DMS79 (cell line): ENCODE measurements at regions not wholly inside any gene's neighbourhood (a gene's known extent, or its start where the extent isn't known, plus 50 kb on each side); places are given as distances from the start of the nearest gene placed in this dataset.

Experiments
- DNase-seq: peaks from one replicate; lab custom pipeline; 2025; lab: John Stamatoyannopoulos, UW

DNA sequence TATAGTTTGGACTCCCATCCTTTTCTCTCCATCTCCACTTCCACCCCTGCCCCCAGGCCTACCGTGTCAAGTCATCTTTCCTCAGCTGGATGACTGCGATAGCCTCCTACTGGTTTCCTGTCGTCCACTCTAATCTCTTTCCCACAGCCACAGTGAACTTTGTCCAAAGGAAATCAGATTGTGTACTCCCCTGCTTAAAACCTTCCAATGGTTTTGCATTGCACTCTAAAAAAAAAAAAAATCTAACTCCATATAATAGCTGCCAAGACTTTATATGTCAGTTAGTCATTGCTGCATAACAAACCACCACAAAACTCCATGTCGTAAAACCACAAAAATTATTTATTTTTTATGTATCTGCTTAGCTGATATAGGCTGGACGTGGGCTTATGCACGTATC lies 160.2 kb upstream of the CCDC68 start:
- no peak for DNase-seq

DNA sequence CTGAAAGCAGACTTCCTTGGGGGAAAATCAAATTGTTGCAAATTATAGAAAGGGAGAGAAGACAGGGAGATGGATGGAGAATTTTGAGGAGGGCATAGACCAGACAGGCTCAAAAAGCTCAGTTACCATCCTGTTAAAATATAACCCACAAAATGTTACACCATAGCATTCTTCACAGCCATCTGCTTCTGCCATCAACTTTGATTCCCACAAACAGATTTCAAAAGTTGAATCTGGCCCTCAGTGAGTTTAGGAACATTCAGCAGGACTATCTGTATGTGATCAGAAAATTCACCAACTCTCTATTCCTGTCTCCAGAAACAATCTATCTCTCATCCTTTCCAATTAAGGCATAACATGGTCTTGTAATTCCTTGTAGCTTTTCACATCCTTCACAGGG lies 159.8 kb upstream of the CCDC68 start:
- DNase-seq = no peak

DNA sequence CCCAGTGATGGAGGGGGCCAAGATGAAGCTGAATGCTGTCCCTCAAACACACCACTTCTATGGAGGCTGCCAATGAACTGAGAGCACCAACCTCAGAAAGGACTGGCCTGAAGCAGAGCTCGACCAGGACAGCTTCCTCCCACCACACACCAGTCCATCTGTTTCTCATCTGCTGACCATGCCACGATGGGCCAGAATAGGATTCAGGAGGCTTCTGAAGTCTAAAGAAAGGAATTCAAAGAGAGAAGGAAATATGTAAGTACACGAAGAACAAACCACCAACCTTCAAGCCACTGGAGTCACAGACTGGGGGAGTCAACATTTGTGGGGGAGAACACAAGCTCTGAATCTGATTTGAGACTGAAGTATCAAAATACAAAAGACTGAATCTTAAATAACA lies 157.6 kb upstream of the CCDC68 start:
- no peak for DNase-seq

DNA sequence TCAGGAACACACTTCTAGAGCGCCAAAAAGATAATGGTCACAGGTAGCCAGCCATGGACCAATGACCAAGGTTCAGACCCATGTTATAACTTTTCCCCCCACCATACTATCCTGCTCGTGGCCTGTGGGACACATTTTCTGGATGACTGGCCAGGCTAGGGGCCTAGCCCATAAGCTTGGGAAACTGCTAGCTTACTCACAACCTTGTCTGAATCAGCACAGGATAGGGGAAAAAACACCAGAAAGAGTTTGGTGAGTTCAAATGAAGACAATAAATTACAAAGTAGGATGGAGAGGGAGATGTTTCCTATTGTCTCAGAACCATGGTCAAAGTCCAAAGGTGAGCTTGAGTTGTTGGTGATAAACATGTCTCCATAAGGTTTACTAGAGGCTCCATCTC lies 156.3 kb upstream of the CCDC68 start:
- DNase-seq = no peak

DNA sequence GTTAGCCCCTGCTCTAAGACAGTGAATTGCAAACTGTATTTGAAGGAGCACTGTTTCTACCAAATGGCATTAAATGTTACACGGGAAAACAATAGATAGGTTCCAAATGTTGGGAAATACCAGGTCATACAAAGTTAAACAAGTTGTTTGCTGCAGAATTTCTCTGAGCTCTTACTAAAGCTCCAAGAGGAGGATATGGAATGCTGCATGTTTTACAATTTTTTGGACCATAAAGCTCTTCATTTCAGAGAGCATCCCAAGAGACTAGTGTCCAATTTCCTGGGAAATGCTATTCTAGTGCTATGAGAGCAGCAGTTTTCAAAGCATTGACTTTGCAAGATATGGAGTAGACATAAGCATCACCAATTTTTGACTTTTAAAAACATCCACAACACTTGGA lies 155.6 kb upstream of the CCDC68 start:
- DNase-seq = no peak

DNA sequence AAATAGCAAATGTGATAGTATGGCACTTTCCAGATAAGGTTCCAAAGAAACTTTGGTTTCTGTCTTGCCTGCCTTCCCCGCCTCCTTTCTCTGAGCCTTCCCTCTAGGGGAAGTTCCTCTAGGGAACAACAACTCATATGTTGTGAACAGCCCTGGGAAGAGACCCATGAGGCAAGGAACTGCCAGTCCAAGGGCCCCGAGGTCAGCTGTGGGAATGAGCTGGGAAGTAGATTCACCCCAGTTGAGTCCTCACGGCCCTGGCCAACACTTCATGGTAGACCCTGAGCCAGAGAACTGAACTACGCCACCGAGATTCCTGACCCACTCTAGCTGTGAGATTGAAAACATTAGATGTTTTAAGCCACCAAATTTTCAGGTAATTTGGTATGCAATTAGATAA lies 154.5 kb upstream of the CCDC68 start:
- DNase-seq = no peak

DNA sequence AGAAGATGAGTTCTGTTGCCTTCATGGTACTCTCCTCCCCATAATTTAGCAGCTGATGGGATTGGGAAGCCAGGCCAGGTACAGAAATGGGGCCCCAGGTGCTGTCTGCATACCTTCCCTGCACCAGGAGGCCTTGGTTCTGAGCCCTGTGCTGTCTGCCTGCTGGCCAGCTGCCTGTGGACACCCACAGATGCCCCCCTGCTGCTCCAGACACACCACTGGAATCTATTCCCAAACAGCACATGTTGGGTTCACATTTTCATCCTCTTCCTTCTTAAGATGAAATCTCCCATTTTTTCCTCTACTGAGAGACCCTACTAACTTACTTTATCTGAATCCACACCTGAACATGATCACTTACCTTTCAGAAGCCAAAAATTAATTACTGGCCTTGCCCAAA lies 152.0 kb upstream of the CCDC68 start:
- no peak for DNase-seq

DNA sequence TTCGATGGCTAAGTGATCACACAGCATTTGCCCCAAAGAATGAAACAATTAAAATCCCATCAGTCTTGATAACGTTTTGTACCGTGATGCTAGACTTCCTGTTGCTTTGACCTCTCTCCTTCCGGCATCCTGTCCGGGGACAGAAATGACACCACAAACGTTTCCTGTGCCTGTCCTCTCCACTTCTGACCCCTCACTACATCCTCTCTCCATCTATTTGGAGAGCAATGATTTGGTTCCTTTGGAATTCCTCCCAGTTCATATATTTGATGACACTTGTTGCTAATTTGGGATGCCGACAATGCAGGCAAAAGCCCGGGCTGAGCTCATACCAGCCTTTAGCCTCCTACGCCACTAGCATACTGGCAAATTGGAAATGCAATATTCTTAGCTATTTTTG lies 151.2 kb upstream of the CCDC68 start:
- no peak for DNase-seq

DNA sequence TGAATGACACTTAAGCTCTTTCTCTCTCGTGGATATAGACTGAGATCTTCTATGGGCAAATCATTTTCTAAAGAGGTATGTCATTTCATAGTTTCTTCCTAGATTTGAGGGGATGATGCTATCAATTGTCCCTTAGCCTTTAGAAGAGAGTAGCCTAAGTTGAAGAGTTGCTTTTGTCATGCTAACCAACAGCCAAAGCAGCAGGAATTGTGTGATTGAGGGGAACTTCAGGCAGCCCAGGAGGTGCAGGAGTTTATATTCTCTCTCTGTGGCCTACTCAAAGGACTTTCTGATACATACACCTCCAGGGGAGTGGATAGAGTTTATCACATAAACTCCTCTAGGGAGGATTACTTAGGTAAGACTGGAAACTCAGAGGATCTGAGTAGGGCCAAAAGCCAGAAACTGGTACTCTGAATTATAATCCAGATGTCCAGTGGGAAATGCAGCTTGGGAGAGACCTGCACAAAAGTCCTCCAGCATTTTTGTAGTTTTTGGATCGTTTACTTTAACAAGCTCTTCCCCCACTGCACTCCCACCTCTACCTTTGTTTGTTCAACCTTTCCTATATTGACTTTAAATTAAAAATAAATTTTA lies 150.7 kb upstream of the CCDC68 start:
- DNase-seq = no peak

DNA sequence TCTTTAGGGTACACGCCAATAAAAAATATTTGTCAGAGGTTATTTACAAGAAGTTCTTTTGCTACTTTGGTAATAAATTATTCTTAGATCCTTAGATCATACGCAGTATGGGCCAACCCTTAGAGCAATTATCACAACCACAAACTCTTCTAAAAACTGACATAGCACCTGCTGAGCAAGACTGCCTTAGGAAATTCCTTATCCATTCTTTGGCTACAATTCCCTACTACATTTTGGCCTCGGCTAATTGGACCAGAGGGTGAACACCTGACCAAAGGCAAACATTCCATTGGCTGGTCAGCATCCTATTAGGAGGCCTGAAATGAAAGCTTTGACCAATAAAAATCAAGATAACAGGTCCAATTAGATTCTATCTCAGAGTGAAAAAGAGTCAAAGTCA lies 147.6 kb upstream of the CCDC68 start:
- DNase-seq = no peak

DNA sequence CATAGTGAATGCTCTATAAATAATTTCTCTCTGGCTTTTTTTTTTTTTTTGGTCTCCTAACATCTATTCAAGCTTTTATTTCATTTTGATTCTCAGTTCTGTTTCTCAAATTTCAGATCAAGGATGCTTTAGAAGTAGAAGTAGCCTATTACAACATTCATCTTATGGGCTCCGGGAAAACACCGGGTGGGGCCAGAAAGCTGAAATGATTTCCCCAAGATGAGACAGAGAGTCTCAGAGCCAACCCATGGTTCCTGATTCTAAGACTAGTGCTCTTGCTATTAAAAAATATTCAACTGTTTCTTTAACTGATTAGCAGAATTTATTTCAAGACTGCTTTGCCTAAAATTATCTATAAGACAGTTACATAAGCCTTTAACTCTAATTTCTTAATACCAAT lies 147.2 kb upstream of the CCDC68 start:
- DNase-seq = no peak

DNA sequence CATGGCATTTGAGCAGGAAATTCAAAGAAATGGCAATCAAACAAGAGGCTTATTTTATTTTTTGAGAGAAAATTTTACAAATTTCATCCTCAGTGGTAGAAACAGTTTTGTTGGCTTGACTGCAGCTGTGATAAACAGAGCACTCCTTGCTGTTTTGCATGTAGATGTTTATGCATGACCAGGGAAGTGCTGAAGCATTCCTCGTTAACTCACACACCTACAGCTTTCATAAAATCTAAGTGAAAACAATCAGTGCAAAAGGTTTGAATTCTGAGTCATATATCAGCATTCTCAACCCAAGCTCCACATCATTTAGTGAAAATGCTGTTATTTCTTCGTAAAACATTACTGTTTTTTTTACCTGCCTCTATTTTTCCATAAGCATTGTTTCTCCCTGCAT lies 146.6 kb upstream of the CCDC68 start:
- DNase-seq = no peak

DNA sequence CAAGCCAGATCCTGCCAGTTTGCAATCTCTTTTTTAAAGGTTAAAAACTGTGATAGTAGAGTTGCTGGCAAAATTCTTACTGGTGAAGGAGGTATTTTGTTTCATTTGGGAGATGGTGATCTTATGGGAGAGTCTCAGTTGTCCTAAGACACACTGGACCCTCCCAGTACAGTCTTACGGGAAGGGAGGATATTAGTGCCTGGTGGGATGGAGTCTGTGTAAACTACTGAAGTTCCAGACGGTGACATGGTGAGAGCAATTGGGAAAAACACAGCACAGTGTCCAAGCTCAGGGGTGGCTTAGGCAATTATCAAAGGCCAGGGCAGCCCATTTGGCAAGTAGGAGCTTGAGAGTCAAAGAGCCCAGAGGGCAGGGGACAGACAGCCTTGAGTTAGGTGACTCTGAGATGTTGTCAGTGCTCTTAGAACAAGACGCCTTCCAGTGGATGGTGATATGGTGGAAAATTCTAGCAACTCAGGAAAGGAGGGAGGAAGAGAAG lies 143.7 kb upstream of the CCDC68 start:
- DNase-seq = no peak

DNA sequence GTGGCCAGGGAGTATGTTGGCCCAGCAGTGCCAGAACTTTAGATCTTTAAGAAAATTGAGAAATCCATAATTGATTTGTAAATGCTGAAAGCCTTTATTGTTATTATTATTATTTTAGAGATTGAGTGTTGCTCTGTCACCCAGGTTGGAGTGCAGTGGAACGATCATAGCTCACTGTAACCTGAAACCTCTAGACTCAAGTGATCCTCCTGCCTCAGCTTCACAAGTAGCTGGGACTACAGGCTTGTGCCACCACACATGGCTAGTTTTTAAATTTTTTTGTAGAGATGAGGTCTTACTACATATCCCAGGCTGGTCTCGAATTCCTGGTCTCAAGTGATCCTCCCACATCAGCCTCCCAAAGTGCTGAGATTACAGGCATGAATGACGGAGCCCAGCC lies 143.2 kb upstream of the CCDC68 start:
- DNase-seq = peak; percentile 9

DNA sequence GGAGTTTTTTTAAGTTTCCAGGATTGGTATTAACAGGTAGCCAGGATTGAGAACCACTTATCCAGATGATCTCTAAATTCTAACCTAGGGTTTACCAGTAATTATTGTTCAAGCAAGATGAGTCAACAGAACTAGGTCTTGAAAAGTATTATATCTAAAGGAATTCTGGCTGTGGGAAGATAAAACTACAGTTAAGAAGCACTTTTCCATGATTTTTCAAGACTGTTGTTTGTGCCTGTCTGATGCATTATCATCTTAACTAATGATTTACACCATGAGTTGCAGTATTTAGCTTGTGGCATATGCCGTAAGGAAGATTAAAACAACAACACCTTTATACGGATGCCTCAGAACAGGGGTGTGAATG lies 142.2 kb upstream of the CCDC68 start:
- no peak for DNase-seq

DNA sequence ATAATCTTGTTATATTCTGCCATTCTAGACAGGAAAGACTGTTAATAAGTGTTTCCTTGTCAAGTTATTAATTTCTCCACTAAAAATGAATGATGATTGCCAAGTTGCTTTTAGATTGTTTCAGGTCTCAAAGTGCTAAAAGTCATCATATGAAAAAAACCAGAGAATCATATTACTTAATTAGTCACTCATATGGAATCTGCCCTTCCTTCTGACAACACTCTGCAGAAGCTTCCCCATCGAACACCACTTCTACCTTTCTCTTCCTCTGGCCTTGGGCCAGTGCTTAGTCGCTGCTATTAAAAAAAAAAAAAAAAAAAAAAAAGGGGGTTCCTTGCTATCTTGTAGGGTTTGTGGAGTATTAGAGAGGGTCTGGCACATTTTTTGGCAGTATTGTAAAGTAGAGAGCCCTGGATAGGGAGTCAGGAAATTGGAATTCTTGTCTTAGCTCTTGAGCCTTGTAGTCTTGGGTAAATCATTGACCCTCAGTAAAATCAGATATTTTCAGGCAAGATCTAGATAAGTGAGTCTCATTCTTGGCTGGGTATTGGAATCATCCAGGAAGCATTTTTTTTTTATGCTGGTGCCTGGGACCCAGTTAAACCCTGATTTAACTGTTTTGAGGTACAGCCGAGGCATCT lies 141.7 kb upstream of the CCDC68 start:
- DNase-seq = no peak

DNA sequence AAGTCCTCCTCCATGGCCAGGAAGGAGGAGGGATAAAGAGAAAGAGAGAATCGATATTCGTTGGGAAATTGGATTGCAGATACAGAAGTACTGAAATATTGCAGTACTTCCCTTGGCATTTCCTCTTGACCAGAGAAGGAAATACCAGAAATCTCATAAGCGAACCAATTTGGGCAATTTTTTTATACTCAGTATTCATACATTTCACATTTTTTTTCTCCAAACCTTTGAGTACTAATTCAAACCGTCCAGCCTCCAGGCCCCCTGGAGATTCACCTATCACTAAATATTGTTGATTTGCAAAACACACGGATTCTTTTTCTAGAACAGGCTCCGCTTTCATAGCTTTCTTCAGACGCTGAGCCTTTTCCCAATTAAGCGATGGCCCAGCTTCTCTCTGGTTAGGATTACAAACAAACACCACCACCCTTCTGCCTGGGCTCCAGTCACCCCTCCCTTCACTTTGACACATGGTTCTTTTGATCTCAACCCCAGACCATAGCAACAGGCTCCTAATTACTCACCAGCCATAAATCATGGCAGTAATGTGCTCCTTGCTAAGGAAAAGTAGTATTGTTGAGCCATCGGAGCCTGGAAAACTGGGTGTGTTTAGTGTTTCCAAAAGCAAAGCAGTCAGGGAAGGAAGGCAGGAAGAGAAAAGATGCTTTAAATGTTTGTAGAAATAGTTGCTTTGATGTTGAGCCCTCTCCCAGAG lies 138.4 kb upstream of the CCDC68 start:
- no peak for DNase-seq

DNA sequence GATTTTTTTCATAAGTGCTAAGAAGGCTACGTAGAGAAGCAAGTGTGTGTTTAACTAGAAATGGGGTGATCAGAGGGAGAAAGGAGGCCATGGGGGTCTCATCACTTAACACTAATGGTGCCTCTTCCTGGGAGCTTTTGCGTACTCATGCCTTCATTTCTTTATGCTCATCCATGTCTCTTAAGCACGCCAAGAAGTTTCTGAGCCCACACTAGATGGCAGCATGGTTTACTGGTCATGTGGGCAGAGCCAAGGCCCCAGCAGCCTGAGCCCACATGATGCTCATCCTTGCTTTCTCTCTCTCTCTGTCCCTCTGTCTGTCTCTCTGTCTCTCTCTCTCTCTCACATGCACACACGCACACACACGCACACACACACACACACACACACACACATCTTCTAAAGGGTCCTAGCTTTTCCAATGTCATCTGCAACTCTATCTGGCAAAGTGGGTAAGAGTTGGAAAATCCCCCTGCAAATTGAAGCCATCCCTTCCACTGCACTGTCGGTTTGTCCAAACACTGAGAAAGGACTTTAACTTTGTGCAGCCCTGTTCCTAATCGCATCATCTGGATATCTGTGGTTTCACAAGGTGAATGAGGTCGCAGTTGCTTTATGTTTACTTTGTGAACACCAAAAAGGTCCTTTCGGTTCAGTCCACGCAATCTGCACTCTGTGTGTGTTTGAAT lies 137.1 kb upstream of the CCDC68 start:
- no peak for DNase-seq

DNA sequence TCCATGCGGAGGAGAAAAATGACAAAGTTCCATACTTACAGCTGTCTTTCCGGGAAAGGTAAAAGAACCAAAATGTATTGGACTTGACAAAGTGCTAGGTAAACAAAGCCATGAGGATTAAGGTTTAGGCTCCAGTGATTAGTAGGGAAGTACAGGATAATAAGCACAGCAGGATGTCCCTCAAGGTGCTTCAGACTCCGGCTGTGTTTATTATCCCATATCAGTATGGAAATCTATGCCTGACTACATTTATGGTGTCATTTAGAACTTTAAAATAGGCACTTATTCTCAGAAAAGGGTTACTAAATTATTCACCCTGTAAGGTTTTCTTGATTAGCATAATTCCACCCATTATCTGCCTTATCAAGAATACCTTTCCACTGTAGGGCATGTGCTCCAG lies 136.3 kb upstream of the CCDC68 start:
- no peak for DNase-seq

DNA sequence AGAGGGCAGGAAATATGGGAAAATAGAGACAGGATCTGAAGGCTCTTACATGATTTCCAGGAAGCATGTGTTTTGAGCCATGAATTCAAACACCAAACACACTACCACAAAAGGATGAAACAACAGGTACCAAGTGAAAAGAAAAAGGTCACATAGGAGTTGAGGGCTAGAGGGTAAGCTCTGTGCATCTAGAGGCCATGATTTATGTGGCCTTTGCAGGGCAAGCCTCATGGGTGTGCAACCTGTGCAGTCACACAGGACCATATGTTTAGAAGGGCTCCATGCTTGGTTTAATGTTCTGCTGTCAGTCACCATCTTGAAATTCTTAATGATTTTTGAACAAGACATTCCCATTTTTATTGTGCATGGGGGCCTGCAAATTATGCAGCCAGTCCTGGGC lies 134.5 kb upstream of the CCDC68 start:
- DNase-seq = no peak

DNA sequence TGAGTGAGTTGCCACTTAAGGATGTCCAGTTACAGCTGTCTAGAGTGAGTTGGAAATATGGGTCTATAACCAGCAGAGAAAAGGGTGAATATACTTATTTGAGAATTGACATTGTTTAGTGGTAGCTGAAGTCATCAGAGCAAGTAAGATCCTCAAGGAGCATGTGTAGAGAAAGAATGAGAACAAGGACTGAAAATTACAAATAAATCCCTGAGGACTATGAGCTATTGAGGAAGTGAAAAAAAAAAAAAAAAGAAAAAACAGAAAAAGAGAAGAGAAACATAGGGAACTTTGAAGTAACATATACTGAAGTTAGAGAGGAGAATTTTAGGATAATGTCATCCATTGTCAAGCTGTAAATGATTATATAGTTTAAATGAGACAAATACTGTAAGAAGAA lies 134.0 kb upstream of the CCDC68 start:
- DNase-seq = no peak

DNA sequence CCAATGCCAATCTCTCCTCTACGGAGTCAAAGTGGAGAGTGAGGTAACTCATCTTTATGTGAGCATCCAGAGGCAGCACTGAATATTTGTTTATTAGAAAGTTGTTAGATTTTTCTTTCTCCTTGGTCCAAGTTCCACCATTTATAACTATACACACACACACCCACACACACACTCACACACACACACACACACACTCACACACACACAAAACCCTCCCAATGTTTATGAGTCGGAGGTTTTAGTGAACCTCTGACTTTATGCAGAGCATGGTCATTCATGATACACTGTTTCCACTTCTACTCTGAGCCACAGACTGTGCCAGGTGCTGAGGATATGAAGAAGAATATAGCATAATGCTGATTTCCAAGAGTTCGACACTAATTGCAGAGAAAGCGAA lies 132.9 kb upstream of the CCDC68 start:
- DNase-seq = no peak

DNA sequence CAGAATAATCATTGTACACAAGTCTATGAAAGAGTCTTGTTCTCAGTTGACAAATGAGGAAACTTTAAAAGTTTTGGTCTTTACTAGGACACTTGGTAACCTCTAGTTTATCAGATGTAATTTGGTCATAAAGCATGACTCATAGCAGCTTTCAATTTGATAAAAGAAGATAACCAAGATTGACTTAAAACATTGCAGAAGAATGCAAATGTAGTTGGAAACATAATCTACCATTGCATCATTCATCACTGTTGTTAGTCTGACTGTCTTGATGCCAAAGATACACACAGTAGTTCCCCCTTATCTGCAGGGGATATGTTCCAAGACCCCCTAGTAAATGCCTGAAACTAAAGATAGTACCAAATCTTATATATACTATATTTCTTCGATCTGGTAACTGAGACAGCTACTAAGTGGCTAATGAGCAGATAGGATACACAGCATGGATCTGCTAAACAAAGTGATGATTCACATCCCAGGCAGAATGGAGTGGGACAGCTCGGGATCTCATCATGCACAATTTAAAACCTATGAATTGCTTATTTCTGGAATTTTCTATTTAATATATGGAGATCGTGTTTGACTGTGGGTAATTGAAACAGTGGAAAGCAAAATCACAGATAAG lies 131.4 kb upstream of the CCDC68 start:
- no peak for DNase-seq
